ENCODE measurements at regions not wholly inside any gene's neighbourhood (a gene's known extent, or its start where the extent isn't known, plus 50 kb on each side); places are given as distances from the start of the nearest gene placed in this dataset.

DNA sequence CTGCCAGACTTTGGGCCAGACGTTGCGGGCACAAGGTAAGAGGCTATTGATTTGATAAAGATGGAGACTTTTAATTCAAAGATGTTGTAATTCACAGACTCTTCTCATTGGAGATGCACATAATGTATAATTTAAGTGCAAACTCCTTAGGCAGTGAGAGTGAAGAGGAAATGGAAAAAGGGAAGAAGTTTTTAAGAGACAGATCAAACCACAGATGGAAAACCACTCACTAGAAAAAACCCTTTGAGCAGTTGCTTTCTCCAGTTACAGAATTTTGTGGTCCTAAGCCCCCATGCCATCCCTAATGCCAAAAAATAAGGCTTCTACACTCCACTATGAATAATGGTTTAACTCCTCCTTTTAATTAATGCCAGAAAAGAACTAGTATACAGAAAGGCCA lies 977.1 kb upstream of the PRKX start:
- no peak overlapping the region for H3K27ac ChIP-seq (ENCODE audit: low read depth)
- no peaks in the 10 kb centered on the region for H3K36me3 ChIP-seq (ENCODE audit: insufficient read depth)
- TF ChIP-seq ZNF331 (CRISPR knock-in tag; IDR thresholded peaks at IDR 0.05; ENCODE audit: low read depth) (no peak), EZH2 (IDR thresholded peaks at IDR 0.05; ENCODE audit: low read depth, unreplicated experiment) (no peak), JUNB (IDR thresholded peaks at IDR 0.05; ENCODE audit: unreplicated experiment) (no peak), EZH2phosphoT487 (IDR thresholded peaks at IDR 0.05; ENCODE audit: unreplicated experiment) (no peak), ZNF462 (CRISPR knock-in tag; IDR thresholded peaks at IDR 0.05) (no peak), POLR2AphosphoS5 (IDR thresholded peaks at IDR 0.05; ENCODE audit: low read depth) (no peak), REST (IDR thresholded peaks at IDR 0.05; ENCODE audit: unreplicated experiment) (no peak), STAT1 (IDR thresholded peaks at IDR 0.05; ENCODE audit: unreplicated experiment) (no peak), CREB1 (CRISPR knock-in tag; IDR thresholded peaks at IDR 0.05; ENCODE audit: low read depth) (no peak), CTCF (conservative IDR thresholded peaks at IDR 0.05; ENCODE audit: low read depth in 2 of 2) (no peak), NANOG (IDR thresholded peaks at IDR 0.05; ENCODE audit: borderline replicate concordance) (no peak), ETS1 (IDR thresholded peaks at IDR 0.05) (no peak), ZNF114 (CRISPR knock-in tag; IDR thresholded peaks at IDR 0.05) (no peak)
- H3K4me1 ChIP-seq (ENCODE audit: insufficient read depth), result no peaks in the 10 kb centered on the region
- Mint-ChIP-seq H3K27me3 (ENCODE audit: insufficient read depth, low read depth, poor library complexity) (no peaks in the 10 kb centered on the region), H3K4me3 (no peak overlapping the region), H3K4me1 (no peaks in the 10 kb centered on the region; the same call in 2 of the 3 replicates), H3K36me3 (ENCODE audit: low read depth) (no peaks in the 10 kb centered on the region), H3K27ac (no peak overlapping the region), H3K9me3 (no peaks in the 10 kb centered on the region)
- H2AFZ ChIP-seq, result no peak overlapping the region
- H4K20me1 ChIP-seq (replicated peaks; ENCODE audit: insufficient read depth), result no peaks in the 10 kb centered on the region
- H3K4me3 ChIP-seq, result no peak overlapping the region
- DNase-seq (ENCODE audit: low spot score) (no peak), ATAC-seq (no peak)
- H3K4me2 ChIP-seq, result no peak overlapping the region
- no peaks in the 10 kb centered on the region for H3K9me2 ChIP-seq (ENCODE audit: insufficient read depth)
- no peaks in the 10 kb centered on the region for H3F3A ChIP-seq (replicated peaks; ENCODE audit: low read depth)
- H3K27me3 ChIP-seq (ENCODE audit: insufficient read depth), result no peaks in the 10 kb centered on the region
- H3K79me2 ChIP-seq (replicated peaks; ENCODE audit: insufficient read depth), result no peaks in the 10 kb centered on the region
